Astrocyte (in vitro differentiated cells and primary cell): ENCODE measurements at regions not wholly inside any gene's neighbourhood (a gene's known extent, or its start where the extent isn't known, plus 50 kb on each side); places are given as distances from the start of the nearest gene placed in this dataset.

ENCODE experiments used
- DNase-seq: peaks from one replicate; pipeline ENCODE4 v3.0.0-alpha.2; 2010; ENCODE audit warnings: low read depth
- FAIRE-seq: peaks from 2 replicates; lab custom pipeline; 2011; peaks lifted over from hg19 to GRCh38; lab: Jason Lieb, UNC
- H2AFZ ChIP-seq: 2 replicates; pipeline ENCODE4 v1.6.0; 2012; ENCODE audit warnings: low read depth, low read length, inconsistent platforms
- H3K27ac ChIP-seq: 2 replicates; pipeline ENCODE4 v1.5.1; 2011; ENCODE audit warnings: low read depth, low read length, inconsistent platforms
- H3K27me3 ChIP-seq: 2 replicates; pipeline ENCODE4 v1.6.0; 2011; ENCODE audit warnings: low read length, inconsistent platforms; ENCODE audit not compliant: insufficient read depth
- H3K36me3 ChIP-seq: 2 replicates; pipeline ENCODE4 v1.5.1; 2011; ENCODE audit warnings: low read length, inconsistent platforms; ENCODE audit not compliant: insufficient read depth
- H3K4me1 ChIP-seq: 2 replicates; pipeline ENCODE4 v1.5.1; 2011; ENCODE audit warnings: low read length, inconsistent platforms; ENCODE audit not compliant: insufficient read depth
- H3K4me2 ChIP-seq: 2 replicates; pipeline ENCODE4 v1.6.0; 2012; ENCODE audit warnings: low read length, inconsistent platforms
- H3K4me3 ChIP-seq: 2 replicates; pipeline ENCODE4 v1.5.1; 2011; ENCODE audit warnings: low read depth, mild to moderate bottlenecking, low read length, inconsistent platforms; ENCODE audit not compliant: insufficient read depth
- H3K79me2 ChIP-seq: 2 replicates; pipeline ENCODE4 v1.6.0; 2012; ENCODE audit warnings: mild to moderate bottlenecking, low read length, inconsistent platforms; ENCODE audit not compliant: insufficient read depth
- H3K9ac ChIP-seq: 2 replicates; pipeline ENCODE4 v1.6.0; 2012; ENCODE audit warnings: mild to moderate bottlenecking, low read length, inconsistent platforms
- H3K9me3 ChIP-seq: 2 replicates; pipeline ENCODE4 v1.5.1; 2012; ENCODE audit warnings: low read depth, mild to moderate bottlenecking, low read length, inconsistent platforms; ENCODE audit not compliant: insufficient read depth
- H4K20me1 ChIP-seq: 2 replicates; pipeline ENCODE4 v1.6.0; 2012; ENCODE audit warnings: low read length, inconsistent platforms; ENCODE audit not compliant: insufficient read depth
- H3K27ac Mint-ChIP-seq: one replicate; pipeline ENCODE4 v1.8.0; 2021; ENCODE audit warnings: mild to moderate bottlenecking, mixed read lengths; ENCODE audit not compliant: unreplicated experiment
- H3K27me3 Mint-ChIP-seq: one replicate; pipeline ENCODE4 v1.8.0; 2021; ENCODE audit warnings: low read depth, mixed read lengths; ENCODE audit not compliant: unreplicated experiment
- H3K36me3 Mint-ChIP-seq: one replicate; pipeline ENCODE4 v1.8.0; 2021; ENCODE audit warnings: low read depth, mixed read lengths; ENCODE audit not compliant: unreplicated experiment
- H3K4me1 Mint-ChIP-seq: one replicate; pipeline ENCODE4 v1.8.0; 2021; ENCODE audit warnings: low read depth, mixed read lengths; ENCODE audit not compliant: unreplicated experiment
- H3K4me3 Mint-ChIP-seq: one replicate; pipeline ENCODE4 v1.8.0; 2021; ENCODE audit warnings: mild to moderate bottlenecking, moderate library complexity, mixed read lengths; ENCODE audit not compliant: unreplicated experiment
- H3K9me3 Mint-ChIP-seq: one replicate; pipeline ENCODE4 v1.8.0; 2021; ENCODE audit warnings: mild to moderate bottlenecking, mixed read lengths; ENCODE audit not compliant: unreplicated experiment
- EZH2 ChIP-seq: IDR thresholded peaks from 2 replicates; pipeline ENCODE4 v1.6.1; 2012; ENCODE audit warnings: mild to moderate bottlenecking, low read length, inconsistent platforms; ENCODE audit not compliant: insufficient read depth
- TF ChIP-seq, protein P1 (sequence below): IDR thresholded peaks from 2 replicates; pipeline ENCODE4 v1.5.1; 2011; ENCODE audit warnings: low read depth, mild to moderate bottlenecking, inconsistent platforms, low read length, moderate library complexity; ENCODE audit not compliant: insufficient read depth

DNA sequence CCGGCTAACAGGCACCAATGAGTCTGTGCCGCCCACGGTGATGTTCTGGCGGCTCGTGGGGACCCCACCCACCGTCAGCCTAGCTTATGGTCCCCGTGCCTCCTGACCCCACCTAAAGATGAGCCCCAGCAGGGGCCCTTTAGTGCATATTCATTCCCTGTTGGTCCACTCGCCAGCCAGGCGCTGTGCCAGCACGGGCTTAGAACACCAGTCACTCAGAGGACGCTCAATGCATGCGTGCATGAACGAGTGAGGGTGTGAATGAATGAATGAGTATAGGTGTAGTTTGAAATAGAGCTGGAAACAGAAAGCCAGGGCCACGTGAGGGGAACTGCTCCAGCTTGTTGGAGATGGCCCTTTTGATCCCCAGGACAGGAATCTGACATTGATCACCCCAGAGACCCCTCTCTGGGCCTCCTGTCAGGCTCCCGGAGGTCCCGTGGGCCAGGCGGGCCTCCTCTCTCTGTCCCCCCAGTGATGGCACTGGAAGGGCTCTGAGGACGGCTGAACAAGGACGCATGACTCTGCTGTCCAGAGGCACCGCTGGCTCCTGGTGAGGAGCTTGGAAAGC, 193.9 kb upstream of the C14orf180 start:
- H3K9ac ChIP-seq: no peak overlapping the region
- no peaks in the 10 kb centered on the region for H3K36me3 ChIP-seq
- H3K27ac ChIP-seq: no peak overlapping the region
- H3K27me3 ChIP-seq: peaks cover 10% of the 10 kb centered on the region
- Mint-ChIP-seq H3K27me3 (peaks cover 37% of the 10 kb centered on the region), H3K36me3 (no peaks in the 10 kb centered on the region), H3K4me1 (no peaks in the 10 kb centered on the region), H3K27ac (no peak overlapping the region), H3K4me3 (no peak overlapping the region), H3K9me3 (peaks cover 7% of the 10 kb centered on the region)
- FAIRE-seq: no peak
- H4K20me1 ChIP-seq: no peaks in the 10 kb centered on the region
- no peaks in the 10 kb centered on the region for H3K4me1 ChIP-seq
- no peak overlapping the region for H3K4me2 ChIP-seq
- no peak overlapping the region for H2AFZ ChIP-seq
- no peaks in the 10 kb centered on the region for H3K9me3 ChIP-seq
- no peak overlapping the region for H3K4me3 ChIP-seq
- H3K79me2 ChIP-seq: no peaks in the 10 kb centered on the region
- no peak for TF ChIP-seq EZH2
- TF ChIP-seq, protein P1, sequence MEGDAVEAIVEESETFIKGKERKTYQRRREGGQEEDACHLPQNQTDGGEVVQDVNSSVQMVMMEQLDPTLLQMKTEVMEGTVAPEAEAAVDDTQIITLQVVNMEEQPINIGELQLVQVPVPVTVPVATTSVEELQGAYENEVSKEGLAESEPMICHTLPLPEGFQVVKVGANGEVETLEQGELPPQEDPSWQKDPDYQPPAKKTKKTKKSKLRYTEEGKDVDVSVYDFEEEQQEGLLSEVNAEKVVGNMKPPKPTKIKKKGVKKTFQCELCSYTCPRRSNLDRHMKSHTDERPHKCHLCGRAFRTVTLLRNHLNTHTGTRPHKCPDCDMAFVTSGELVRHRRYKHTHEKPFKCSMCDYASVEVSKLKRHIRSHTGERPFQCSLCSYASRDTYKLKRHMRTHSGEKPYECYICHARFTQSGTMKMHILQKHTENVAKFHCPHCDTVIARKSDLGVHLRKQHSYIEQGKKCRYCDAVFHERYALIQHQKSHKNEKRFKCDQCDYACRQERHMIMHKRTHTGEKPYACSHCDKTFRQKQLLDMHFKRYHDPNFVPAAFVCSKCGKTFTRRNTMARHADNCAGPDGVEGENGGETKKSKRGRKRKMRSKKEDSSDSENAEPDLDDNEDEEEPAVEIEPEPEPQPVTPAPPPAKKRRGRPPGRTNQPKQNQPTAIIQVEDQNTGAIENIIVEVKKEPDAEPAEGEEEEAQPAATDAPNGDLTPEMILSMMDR: no peak
- DNase-seq: no peak

DNA sequence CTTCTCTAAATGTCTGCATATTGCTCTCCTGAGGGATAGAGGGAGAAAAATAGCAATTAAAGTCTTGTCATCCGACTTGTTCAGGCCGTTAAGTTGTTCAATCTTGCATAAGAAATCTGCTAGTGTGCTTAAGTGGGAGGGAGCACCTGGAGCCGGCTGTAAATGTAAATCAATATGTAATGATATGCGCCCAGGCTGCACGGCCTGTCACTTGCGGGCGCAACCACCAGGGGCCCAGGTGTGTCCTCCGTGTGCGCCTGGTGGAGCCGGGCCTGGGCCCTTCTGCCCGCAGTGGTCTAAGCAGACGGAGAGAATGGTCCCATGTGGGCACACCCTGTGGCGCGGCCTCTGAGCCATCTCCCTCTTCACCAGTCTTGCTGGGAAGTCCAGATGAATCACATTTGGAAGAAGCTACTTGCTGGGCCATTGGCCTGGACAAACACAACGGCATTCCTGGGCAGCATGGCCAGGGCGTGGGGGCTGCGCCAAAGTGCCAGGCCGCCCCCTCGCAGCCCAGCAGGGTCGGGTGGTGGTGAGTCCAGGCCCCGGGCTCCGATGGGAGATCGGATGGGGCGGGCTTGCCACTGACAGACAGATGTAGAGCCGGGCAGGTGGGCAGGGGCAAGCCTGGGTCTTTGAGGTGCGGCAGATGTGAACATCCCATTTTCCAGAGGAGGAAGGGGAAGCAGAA, 193.3 kb upstream of the C14orf180 start:
- H3K79me2 ChIP-seq: no peaks in the 10 kb centered on the region
- no peaks in the 10 kb centered on the region for H3K4me1 Mint-ChIP-seq
- H3K9me3 ChIP-seq: no peaks in the 10 kb centered on the region
- H3K27me3 Mint-ChIP-seq: peaks cover 34% of the 10 kb centered on the region
- DNase-seq (no peak), FAIRE-seq (no peak)
- peaks cover 5% of the 10 kb centered on the region for H3K9me3 Mint-ChIP-seq
- no peak overlapping the region for H3K4me2 ChIP-seq
- no peaks in the 10 kb centered on the region for H3K36me3 ChIP-seq
- no peaks in the 10 kb centered on the region for H4K20me1 ChIP-seq
- H3K27ac Mint-ChIP-seq: no peak overlapping the region
- no peak overlapping the region for H3K4me3 ChIP-seq
- no peak overlapping the region for H3K27ac ChIP-seq
- no peak overlapping the region for H3K4me3 Mint-ChIP-seq
- no peak overlapping the region for H3K9ac ChIP-seq
- H3K36me3 Mint-ChIP-seq: no peaks in the 10 kb centered on the region
- no peak for TF ChIP-seq EZH2
- TF ChIP-seq, protein P1: no peak
- H2AFZ ChIP-seq: no peak overlapping the region
- peaks cover 8% of the 10 kb centered on the region for H3K27me3 ChIP-seq
- no peaks in the 10 kb centered on the region for H3K4me1 ChIP-seq
